Bone marrow (tissue), 2 donors: ENCODE measurements at regions not wholly inside any gene's neighbourhood (a gene's known extent, or its start where the extent isn't known, plus 50 kb on each side); places are given as distances from the start of the nearest gene placed in this dataset.

Experiments
- DNase-seq, 2 donors: peaks; one replicate each; lab custom pipeline; 2025; lab: John Stamatoyannopoulos, UW

DNA sequence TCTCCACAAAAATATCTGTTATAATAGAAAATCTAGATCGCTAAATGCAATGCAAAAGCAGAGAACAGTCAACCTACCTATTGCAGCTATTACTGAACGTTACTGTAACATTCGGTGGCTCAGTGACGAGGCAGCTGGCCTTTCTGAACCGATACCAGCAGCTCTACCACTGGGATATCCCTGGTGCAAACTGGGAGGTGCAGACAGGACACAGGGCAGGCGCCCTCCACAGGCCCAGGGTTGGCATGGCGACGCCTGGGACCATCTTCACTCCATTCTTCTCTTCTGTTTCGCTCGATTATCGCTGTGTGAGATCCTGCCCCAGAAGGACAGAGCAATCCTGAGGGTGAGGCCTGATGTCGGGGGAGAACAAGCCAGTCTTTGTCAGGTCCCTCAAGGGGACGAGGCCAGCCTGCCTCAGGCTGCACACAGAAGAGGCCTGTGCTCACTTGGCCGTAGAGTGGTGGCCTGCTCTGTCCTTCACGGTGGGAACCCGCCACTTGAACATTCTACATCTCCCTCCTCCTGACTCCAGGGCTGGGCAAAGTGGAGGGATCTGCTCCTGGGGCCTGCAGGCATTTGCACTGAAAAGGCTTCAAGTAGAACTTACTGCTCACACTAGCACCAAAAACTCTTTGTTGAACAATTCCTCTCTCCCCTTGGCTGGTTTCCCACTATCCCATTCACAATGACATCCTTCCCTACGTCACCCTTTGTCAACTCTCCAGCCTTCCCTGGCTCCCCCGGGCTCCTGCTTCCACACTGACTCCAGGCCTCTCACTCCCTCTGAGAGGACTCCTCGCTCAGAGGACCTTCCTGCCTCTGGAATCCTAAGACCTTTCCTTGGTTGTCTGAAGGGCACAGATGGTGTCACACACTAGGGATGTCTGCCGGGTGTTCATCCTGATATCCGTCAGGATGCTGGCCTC is 49.7 kb downstream of the CYRIA start:
- no peak for DNase-seq

DNA sequence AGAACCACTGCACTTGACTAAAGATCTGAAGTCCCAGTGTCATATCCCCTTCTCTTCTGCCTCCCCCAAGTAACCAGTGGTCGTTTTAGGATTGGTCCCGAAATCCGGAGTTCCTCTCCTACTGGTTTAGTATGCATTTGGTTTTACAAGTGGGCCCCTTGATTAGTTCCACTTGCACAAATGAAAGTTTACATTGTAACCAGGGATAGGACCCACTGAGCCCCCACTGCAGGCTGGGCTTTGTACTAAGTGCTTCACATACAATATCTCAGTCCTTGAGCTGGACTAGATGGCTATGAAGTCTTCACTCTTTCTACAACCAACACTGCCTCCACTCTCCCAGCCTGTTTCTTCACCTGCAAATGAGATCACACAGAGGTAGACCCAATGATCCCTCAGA is 50.4 kb downstream of the CYRIA start:
- no peak for DNase-seq

DNA sequence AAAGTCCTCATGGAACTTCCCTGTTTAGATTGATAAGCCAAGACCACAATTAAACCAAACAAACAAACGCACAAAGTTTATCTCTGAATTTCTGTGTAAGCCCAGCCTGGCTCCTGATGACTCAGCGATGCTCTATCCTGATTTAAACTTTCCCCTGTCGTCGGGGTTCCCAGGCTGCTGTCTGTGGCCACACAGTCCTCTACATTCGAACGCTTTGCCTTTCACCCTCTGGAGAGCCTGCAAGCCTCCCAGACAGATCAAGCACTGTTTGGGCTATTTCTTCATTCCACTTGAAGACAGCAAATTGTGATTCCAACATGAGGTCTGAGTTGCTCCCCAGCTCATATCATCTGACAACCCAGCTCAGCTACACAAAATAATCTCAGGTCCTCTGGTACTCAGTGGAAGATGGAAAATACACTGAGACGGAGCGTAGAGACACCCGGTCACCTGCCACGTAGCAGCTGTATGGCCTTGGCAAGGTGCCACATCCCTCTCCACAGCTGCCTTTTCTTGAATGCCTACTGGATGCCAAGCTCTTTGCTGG is 51.2 kb downstream of the CYRIA start:
- no peak for DNase-seq

DNA sequence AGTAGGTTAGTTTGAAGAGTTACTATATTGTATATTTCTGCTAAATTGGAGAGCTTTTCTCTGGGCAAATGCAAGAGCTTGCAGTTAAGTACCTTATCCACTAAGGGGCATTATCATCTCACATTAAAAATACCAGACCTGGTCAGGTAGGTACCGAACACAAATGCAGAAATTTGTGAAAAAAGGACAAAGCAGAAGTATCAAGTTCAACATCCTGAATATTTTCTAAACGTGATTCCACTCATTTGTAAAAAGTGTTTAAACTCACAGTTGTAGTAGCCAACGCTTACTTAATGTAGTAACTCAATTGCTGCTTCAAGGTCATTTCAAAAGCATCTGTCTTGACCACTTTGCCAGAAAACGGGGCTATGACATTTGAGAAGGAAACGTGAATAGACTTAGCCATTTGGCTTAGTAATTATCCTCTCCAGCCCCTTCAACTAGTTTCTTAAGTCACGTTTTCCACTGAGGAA is 52.1 kb downstream of the CYRIA start:
- DNase-seq: peak in 1 of 2 donors; percentile 1

DNA sequence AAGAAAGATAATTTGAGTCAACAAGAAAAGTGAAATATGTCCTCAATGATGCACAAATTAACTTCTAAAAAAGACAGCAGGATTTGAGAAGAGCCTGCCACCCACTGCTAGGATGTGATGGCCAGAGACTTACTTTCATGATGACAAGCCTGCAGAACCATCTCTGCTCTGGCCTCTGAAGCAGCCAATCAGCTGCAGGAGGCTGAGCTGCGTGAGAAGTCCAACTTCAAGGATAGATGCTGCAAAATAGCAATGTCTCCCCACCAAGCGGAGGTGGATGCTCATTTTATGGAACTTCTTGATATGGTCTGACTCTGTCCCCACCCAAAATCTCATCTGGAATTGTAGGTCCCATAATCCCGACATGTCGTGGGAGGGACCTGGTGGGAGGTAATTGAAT is 53.1 kb downstream of the CYRIA start:
- DNase-seq: no peak

DNA sequence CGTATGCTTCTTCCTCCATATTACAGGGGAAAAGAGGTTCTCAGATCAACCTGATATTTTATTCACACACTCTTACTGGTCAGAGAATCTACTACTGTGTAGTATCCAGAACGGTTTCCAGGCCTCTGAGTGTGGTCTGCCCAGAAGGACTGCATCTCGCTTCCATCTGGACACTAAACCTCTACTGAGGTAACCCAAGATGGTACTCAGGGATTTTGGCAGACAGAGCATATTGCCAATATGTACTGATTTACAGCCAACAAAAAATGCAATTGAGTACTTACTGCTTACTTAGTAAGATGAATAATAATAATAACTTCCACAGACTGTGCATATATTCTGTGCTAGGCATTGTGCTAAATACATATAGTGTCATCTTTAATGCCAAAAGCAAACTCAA is 55.8 kb downstream of the CYRIA start:
- no peak for DNase-seq

DNA sequence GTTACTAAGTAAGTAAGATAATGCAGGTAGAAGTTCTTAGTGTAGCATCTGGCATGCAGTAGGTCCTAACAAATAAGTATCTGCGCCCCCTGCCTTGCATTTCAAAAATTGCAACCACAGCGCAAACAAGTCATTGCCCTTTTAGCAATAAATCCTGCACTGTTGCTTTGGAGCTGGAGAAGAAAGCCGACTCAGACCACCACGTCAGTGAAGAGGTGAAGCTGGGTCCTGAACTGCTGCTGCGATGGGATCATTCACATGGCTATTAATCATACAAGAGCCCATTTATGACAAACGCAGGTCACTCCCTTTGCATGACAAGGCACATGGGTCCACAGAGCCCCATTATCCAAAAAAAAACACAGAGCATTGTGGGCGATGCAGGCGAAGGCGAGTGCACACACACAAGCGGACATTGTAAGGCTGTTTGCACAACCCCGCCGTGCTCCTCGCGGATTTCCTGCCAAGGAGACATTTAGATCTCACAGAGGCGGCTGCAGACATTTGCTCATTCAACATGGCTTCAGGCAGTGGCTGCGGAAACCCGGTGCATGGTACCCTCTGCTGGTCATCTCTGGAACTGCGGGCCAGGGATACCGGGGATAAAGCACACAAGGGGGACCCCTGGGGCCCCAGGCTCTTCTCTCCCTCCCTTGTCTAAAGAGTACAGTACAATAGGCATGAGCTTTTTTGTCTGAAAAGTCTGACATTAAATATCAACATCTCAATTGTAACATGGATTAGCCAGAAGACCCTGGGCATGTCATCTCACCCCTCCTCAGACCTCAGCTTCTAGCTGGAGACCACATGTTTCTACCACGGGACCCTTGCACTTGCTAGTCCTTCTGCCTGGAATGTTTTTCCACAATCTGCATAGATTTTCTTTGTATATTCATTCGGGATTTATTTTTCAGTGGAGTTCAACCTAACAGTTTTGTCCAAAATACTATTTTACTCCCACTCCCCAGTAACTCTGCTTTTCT is 56.7 kb downstream of the CYRIA start:
- peak; percentile 61 to 77 for DNase-seq

DNA sequence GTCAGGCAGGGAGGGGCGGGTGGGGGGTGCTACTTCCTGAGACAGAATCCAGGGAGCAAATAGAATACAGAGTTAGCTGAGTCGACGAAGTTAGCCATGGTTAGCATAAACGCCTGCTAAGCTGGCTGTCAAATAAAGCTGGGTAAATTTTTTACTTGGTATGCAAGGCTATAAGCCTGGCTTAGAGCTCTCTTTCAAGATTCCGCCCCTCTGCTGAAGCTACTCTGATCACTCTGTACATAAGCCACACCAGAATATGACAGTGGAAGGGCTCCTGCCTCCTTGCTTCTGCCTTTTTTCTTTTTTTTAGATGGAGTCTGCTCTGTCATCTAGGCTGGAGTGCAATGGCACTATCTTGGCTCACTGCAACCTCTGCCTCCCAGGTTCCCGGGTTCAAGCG is 58.3 kb downstream of the CYRIA start:
- no peak for DNase-seq

DNA sequence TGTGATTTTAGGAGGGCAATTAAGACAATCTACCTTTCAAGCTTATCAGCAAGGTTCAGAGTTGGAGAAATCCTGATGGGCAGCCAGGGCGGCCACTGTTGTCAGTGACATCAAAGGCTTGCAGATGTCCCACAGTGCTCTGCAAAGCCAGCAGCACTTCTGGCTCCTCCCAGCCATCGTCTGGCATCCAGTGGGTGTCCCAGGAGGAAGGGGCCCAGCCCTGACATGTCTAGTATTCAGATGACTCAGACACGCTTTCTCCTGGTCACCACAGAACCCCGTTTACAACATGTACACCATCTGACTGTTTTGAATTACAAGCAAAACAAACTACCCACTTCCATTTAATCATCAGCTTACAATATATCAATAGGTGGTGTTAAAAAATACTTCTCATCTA is 61.4 kb downstream of the CYRIA start:
- no peak for DNase-seq

DNA sequence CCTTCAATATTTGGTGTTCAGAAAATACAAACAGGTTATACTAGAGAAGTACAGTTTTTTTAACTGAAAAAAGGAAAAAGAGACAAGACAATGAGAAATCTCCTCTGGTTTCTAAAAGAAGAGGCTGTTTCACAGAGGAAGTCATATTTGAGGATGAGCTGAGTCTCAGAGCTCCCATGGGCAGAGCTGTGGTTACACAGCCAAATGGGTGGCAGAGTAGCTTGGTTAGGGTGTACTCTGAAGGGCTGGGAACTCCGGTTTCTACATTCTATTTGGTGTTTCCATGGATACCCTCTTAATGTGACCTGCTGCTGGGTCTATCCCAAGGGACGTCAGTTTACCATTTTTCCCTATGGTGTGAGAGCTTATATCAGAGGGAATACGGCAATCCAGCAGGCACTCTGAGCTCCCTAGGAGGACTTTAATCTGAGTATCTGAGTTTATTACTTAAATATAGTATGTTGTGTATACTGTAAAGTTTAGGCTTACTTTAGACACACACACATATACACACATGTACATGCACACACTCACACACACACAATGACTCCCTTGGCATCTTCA is 74.2 kb downstream of the CYRIA start:
- DNase-seq: no peak

DNA sequence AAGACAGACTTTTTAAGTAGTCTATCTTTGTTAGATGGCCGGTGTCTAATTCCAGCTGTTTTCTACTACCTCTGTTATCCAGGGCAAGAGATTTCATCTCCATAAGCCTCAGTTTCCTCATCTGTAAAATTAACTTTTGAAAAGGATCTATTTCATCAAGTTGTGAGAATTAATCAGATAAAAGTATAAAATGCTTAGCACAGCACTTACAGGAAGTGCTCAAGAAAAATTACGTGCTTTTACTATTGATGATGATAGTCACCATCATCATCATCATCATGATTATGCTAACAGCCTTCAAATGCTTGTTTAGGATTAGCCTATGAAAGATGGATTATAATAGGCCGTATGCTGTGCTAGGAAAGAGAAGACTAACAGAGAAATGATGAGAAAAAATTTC is 76.2 kb downstream of the CYRIA start:
- DNase-seq: no peak

DNA sequence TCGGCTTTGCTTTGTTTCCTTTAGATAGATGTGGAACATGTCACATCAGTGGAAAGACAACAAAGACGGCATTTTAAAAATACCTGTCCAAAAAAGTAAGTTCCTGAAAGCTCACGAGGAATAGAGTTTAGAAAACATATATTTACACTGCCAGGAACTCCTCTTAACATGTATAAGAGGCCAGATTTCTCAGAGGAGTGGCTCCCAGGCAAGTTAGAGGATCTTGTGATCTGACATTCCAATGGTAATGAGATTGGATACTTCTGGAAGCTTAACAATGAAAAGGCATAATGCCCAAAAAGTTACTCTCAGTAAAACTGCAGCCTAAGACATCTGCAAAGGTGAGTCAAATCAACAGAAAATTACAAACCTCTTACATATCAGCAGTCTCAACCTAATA is 77.1 kb downstream of the CYRIA start:
- no peak for DNase-seq

DNA sequence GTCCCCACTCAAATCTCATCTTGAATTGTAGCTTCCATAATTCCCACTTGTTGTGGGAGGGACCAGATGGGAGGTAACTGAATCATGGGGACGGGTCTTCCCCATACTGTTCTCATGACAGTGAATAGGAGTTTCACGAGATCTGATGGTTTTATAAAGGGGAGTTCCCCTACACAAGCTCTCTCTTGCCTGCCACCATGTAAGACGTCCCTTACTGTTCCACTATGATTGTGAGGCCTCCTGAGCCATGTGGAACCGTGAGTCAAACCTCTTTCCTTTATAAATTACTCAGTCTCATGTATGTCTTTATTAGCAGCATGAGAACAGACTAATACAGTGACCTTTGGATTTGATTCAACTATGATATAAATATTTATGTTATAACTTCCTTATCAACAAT is 78.0 kb downstream of the CYRIA start:
- no peak for DNase-seq

DNA sequence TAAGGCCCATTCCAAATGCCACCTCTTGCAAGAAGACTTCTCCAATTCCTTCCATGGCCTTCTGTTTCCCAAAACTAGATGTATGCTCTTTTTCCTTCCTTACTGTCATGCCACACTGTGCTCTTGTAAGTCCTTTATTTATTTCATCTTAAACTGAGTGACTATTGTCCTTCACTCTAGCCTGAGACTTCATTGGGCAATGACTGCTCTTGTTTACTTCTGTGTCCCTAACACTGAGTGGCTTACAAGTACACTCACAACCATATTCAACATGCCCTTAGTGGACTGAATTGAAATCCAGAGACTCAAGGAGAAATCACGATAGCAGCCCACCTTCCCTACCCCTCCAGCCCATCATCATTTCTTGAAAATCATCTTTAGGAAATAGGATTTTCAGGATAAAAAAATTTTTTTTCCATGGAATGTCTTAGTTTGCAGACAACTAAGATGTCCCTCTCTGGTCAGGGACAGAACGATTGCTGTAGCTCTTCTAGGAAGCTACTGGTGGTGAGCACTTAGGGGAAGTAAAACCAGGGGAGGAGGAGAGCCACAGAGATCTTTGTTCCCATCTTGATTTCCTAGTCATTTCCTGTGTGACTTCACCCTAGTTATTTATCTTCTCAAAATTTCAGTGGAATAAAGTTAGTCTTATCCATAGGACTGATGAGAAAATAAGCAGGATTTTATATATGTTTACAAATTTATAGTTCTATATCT is 80.7 kb downstream of the CYRIA start:
- DNase-seq: no peak

DNA sequence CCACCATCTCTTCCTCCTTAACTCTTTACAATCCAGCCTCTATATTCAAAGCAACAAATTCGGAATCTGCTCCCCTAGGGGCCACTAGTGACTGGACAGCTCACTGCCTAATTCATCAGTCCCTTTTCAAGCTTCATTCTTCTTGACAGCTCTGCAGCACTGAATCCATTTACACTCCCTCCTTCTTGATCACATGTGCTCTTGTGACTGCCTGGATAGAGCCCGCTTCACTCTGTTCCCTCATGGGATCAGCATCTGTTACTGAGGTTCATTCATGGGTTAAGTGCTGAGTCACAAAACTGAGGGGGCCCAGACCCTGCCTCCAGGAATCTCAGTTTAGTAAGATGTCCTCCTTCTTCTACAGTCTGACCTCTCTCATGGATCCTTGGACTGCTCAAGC is 81.5 kb downstream of the CYRIA start:
- DNase-seq: no peak

DNA sequence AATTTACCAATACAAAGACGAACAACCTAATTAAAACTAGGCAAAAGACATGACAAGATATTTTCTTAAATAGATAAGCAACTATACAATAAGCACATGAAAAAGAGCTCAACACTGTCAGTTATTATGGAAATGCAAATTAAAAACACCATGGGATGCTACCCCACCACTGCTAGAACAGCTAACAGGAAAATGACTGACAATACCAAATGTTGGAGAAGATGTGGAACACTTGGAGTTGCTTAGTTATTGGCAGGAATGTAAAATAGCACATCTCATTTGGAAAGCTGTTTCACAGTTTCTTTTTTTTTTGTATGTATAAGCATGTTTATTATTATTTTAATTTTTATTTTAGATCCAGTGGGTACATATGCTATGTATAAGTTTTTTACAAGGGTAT is 84.4 kb downstream of the CYRIA start:
- DNase-seq: no peak

DNA sequence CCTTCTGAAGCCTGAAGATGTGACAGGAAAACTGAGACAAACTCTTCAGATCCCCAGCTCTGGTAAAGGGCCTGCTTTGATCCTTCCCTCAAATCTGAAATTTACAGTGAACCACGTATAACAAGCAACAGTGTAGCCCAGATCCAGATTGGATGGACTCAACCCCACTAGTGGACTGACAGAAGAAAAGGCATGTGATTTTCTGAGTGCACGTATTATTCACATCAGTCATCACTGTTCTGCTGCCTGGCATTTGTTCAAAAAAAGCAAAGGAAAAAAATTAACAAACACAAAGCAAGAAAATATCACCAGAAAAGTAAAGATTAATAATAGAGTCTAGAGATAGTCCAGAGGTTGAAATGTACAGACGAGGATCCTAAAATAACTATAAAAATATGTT is 87.6 kb downstream of the CYRIA start:
- DNase-seq: no peak

DNA sequence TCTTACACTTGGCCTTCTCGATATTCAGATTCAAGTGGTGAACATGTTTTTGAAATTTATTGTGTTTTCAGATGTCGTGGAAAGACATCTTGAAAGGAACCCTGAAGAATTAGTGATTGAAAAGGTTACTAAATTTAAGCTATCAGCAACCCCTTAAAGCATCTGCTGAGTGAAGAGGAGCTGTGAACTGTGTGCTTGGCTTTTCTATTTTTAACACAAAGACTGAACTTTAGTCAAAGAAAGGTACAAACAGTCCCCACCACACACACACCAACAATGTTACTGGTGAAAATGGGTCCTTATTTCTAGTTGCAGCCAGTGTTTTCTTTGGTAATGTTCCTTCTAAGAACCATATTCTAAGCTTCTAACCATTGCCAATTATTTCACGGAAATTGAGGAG is 95.1 kb downstream of the CYRIA start:
- no peak for DNase-seq

DNA sequence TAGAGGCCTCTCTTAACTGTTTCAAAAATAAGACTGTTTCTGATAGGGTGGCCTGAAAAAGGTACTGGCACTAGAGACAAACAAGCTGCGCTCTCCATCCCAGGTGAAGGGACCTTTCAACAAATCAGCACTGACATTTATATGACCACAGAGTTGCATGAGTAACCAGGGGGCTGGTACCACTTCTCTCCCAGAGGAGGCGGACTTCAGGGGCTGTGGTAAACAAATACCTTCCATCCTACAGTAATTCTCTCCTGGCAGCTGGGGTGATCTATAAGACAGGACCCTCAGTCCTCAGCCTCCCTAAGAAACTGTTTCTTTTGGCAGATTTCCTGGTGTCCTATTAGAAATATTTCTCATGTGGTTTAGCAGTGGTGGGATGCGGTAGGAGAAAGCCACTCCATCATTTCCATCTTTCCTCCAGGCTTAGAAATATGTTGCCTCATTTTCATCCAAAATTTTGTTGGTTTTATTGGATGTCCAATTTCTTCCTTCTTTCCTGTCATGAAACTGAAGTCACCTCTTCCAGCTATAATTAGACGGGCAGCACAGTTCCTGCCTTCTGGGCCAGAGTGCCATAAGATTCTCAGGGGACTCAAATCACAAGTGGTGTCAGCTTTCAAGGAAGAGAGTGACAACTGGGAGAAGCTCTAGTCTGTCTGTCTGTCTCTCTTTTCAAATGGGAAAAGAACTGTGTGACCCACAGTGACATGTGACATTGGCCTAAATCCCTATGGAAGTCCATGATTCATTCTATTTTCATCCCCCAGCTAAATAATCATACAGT is 96.4 kb downstream of the CYRIA start:
- DNase-seq: no peak

DNA sequence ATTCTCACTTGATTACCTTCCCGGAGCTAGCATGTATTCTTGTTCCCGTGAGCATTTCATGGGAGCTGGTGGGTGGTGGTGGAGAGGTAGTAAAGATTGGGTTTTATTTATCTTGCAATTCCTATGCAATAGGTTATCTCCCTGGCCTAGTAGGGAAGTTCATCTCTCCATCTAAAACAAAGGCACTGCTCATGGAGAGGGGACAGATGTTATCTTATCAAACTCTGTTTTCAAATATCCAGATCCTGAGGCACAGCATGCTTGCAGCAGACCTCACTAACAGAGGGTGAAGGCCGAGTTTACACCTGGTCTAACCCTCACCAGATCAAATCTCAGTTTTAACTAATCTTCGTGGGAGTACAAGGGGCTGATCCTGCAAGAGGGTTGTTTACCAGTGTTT is 98.9 kb downstream of the CYRIA start:
- no peak for DNase-seq

DNA sequence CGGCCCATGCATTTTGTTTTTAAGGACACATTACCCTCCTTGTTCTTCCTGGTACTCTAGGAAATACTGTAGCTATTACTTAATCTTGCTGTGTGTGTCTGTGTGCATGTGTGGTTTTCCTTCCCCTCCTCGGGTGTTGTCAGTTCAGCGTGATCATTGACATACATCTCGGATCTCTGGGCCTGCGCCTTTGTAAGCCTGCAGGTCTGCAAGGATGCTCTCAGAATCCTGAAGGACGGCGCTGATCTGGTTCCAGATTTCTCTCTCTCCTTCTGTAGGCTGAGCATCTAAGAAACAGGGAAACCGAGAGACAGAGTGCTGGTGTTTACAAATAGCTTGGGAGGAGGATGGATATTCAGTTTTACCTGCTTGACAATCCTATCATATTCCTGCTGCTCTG is 100.2 kb downstream of the CYRIA start:
- DNase-seq: no peak
